Esophagus muscularis mucosa (tissue), 4 donors: ENCODE measurements at regions not wholly inside any gene's neighbourhood (a gene's known extent, or its start where the extent isn't known, plus 50 kb on each side); places are given as distances from the start of the nearest gene placed in this dataset.

Experiments
- DNase-seq: peaks from one replicate; pipeline ENCODE4 v3.0.0-alpha.2; 2017; ENCODE audit errors: extremely low spot score
- H3K27ac ChIP-seq, 4 donors: fragments of 200-600 bp; sonication (generic); replicated peaks in 1 of 4; 1 replicate in 3 of 4; 2 replicates in 1 of 4; pipeline ENCODE4 v1.5.1; 2016 to 2019; ENCODE audit warnings: mild to moderate bottlenecking in 1 of 4
- H3K27me3 ChIP-seq, 4 donors: fragments of 200-600 bp; sonication (generic); one replicate each; pipeline versions ENCODE4 v1.5.1 to v1.6.0; 2016 to 2019
- H3K36me3 ChIP-seq, 4 donors: fragments of 200-600 bp; sonication (generic); one replicate each; pipeline ENCODE4 v1.5.1; 2016 to 2019
- H3K4me1 ChIP-seq, 4 donors: fragments of 200-600 bp; sonication (generic); one replicate each; pipeline ENCODE4 v1.5.1; 2016 to 2019
- H3K4me3 ChIP-seq, 4 donors: fragments of 200-600 bp; sonication (generic); 1 replicate in 2 of 4; 2 replicates in 2 of 4; pipeline ENCODE4 v1.5.1; 2016 to 2019; ENCODE audit warnings: mild to moderate bottlenecking in 4 of 4, moderate library complexity in 1 of 4
- H3K9me3 ChIP-seq, 4 donors: fragments of 200-600 bp; sonication (generic); 1 replicate in 3 of 4; 2 replicates in 1 of 4; pipeline ENCODE4 v1.5.1; 2016 to 2019
- CTCF ChIP-seq, 3 experiments: fragments of 200-600 bp in 2 of 3; fragments of 450-650 bp in 1 of 3; sonication (generic) in 2 of 3; IDR thresholded peaks; one replicate each; pipeline ENCODE4 v1.5.1; 2017 to 2019; ENCODE audit warnings: antibody characterized with exemption in 3 of 3, mild to moderate bottlenecking in 2 of 3, moderate library complexity in 1 of 3
- EP300 ChIP-seq: sonication (generic); formaldehyde crosslinking; IDR thresholded peaks from one replicate; pipeline ENCODE4 v1.6.1; 2017; ENCODE audit warnings: antibody characterized with exemption
- POLR2A ChIP-seq: fragments of 450-650 bp; IDR thresholded peaks from one replicate; pipeline ENCODE4 v1.6.1; 2017; ENCODE audit warnings: antibody characterized with exemption, moderate library complexity, mild to moderate bottlenecking, low read depth
- POLR2AphosphoS5 ChIP-seq, 2 donors: sonication (generic); formaldehyde crosslinking; IDR thresholded peaks; one replicate each; pipeline ENCODE4 v1.6.1; 2017; ENCODE audit warnings: antibody characterized with exemption in 2 of 2
- WGBS: methylation state at CpG from one replicate; pipeline ENCODE4 v1.1.5; 2018; 5-methylcytosine and 5-hydroxymethylcytosine counted together
- intact Hi-C: fragments of 100-400 bp; cut with DNase I; formaldehyde crosslinking; loops from one replicate; pipeline ENCODE4 v1.15.1; 2023

- WGBS = 93% methylated on average over 3 of the region's 3 CpGs
- TF ChIP-seq POLR2A = no peak
- H3K4me1 ChIP-seq = no peaks in the 10 kb centered on the region
- H3K27me3 ChIP-seq = peaks cover 0 to 4% (median 0%) of the 10 kb centered on the region in 4 donors
- no peaks in the 10 kb centered on the region for H3K36me3 ChIP-seq
- intact Hi-C loops = no loop called here
- peaks cover 0 to 10% (median 4%) of the 10 kb centered on the region in 4 donors for H3K9me3 ChIP-seq
- DNase-seq = no peak
- H3K27ac ChIP-seq = no peak overlapping the region
- no peak overlapping the region for H3K4me3 ChIP-seq
These were observed 64.1 kb upstream of the RFLNA start for GRCh38 chr12:124230789-124231188.

- DNase-seq = no peak
- H3K27me3 ChIP-seq = peaks cover 0 to 4% (median 0%) of the 10 kb centered on the region in 4 donors
- TF ChIP-seq CTCF (IDR thresholded peaks at IDR 0.05) = no peak
- TF ChIP-seq POLR2AphosphoS5 (IDR thresholded peaks at IDR 0.05) = no peak
- TF ChIP-seq POLR2A = no peak
- TF ChIP-seq EP300 = no peak
- WGBS = 87% methylated on average over 6 of the region's 19 CpGs
- H3K4me1 ChIP-seq = no peaks in the 10 kb centered on the region
- peaks cover 0 to 10% (median 4%) of the 10 kb centered on the region in 4 donors for H3K9me3 ChIP-seq
- H3K4me3 ChIP-seq = no peak overlapping the region
- H3K36me3 ChIP-seq = no peaks in the 10 kb centered on the region
- intact Hi-C loops = no loop called here
- H3K27ac ChIP-seq = no peak overlapping the region
These were observed 62.8 kb upstream of the RFLNA start for GRCh38 chr12:124231980-124232653.

- Histone ChIP-seq H3K27me3 (peaks cover 0 to 4% (median 0%) of the 10 kb centered on the region in 4 donors), H3K27ac (no peak overlapping the region), H3K9me3 (peaks cover 0 to 10% (median 4%) of the 10 kb centered on the region in 4 donors), H3K4me3 (no peak overlapping the region), H3K36me3 (no peaks in the 10 kb centered on the region), H3K4me1 (no peaks in the 10 kb centered on the region)
- no peak for DNase-seq
- TF ChIP-seq CTCF (IDR thresholded peaks at IDR 0.05) = no peak
- TF ChIP-seq POLR2A = no peak
- TF ChIP-seq EP300 = no peak
- no peak for TF ChIP-seq POLR2AphosphoS5 (IDR thresholded peaks at IDR 0.05)
- WGBS = 52% methylated on average over 3 of the region's 3 CpGs
- intact Hi-C loops = no loop called here
These were observed 62.3 kb upstream of the RFLNA start for GRCh38 chr12:124232654-124232987.

DNA sequence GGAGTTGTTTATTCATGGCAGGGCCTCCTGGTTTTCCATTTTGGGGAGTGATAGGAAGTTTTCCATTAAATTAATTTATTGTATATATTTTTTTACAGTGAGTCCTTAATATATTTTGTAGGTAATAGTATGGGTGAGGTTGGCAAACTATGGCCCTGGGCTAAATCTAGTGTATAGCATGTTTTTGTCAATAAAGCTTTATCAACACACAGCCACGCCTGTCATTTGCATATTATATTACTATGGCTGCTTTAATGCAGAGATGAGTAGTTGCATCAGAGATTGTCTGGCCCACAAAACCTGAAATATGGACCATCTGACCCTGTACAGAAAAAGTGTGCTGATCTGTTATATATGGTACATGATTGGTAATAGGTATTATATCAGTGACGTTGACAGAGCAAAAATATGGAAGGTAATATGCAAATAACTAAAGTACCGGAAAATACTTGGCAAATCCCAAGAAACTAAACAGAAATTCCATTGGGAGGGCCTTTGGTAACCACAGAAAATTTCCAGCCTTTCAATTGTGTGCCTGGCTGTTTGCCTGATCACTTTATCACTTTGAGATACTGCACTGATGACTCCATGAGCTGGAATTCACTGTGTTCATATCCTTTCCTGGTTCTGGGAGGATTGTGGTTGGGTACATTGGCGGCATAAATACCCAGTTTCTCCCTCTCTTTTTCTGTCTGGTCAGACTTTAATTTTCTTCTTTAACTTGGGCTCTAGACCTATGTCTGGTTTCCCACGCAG, 61.7 kb upstream of the RFLNA start:
- 87% methylated on average over 5 of the region's 5 CpGs for WGBS
- Histone ChIP-seq H3K4me1 (no peaks in the 10 kb centered on the region), H3K27me3 (peaks cover 0 to 4% (median 0%) of the 10 kb centered on the region in 4 donors), H3K36me3 (no peaks in the 10 kb centered on the region), H3K27ac (no peak overlapping the region), H3K9me3 (peaks cover 0 to 10% (median 4%) of the 10 kb centered on the region in 4 donors), H3K4me3 (no peak overlapping the region)
- intact Hi-C loops = no loop called here
- no peak for DNase-seq
- TF ChIP-seq POLR2A (no peak), CTCF (IDR thresholded peaks at IDR 0.05) (no peak), EP300 (no peak)

DNA sequence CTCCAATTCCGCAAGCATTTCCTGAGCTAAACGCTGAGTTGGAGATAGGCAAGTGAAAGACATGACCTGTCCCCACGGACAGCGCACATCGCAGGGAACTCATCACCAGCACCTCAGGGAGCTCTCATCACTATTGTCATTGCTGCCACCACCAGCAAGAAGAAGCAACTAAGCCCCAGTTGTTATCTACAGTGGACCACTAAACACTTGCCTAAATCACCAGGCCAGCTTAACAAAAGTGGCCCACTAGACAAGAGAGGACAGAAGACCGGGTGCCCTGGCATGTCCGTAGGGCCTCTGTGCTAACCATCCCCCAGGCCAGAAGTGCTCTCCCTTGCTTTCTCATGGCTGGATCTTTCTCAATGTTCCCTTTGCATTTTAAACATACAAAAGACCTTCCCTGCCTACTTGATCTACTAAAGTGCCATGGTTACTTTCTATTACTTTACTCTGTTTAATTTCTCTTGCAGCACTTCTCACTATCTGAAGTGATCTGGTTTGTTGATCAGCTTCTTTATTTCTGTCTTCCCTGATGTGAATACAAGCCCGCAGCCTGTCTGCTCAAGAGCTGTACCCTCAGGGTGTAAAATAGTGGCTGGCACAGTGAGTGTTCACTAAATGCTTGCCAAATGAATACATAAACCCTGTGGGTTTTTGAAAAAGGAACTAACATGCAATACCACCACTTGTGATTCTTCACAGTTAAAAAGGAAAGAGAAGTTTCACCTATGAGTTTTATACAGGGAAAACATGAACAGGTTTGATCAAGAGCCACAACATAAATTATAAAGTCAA, 60.9 kb upstream of the RFLNA start:
- no peak overlapping the region for H3K4me3 ChIP-seq
- peaks cover 0 to 10% (median 4%) of the 10 kb centered on the region in 4 donors for H3K9me3 ChIP-seq
- no peak for TF ChIP-seq POLR2A
- no peak for TF ChIP-seq CTCF (IDR thresholded peaks at IDR 0.05)
- no peak for TF ChIP-seq EP300
- no peak for TF ChIP-seq POLR2AphosphoS5 (IDR thresholded peaks at IDR 0.05)
- H3K27me3 ChIP-seq = no peaks in the 10 kb centered on the region
- H3K27ac ChIP-seq = no peak overlapping the region
- WGBS = 93% methylated on average over 8 of the region's 8 CpGs
- DNase-seq = no peak
- intact Hi-C loops = no loop called here
- H3K4me1 ChIP-seq = no peaks in the 10 kb centered on the region
- no peaks in the 10 kb centered on the region for H3K36me3 ChIP-seq
